GM10266 (cell line): ENCODE measurements at regions not wholly inside any gene's neighbourhood (a gene's known extent, or its start where the extent isn't known, plus 50 kb on each side); places are given as distances from the start of the nearest gene placed in this dataset.

Source experiments
- DNase-seq: peaks from one replicate; pipeline ENCODE4 v3.0.0; 2012; ENCODE audit errors: extremely low spot score
- CTCF ChIP-seq: IDR thresholded peaks from 2 replicates; pipeline ENCODE4 v1.5.1; 2012; ENCODE audit warnings: mild to moderate bottlenecking, low read depth; ENCODE audit not compliant: control insufficient read depth, insufficient read depth; ENCODE audit errors: missing control alignments

- no peak for DNase-seq
- TF ChIP-seq CTCF: no peak
These were observed 64.7 kb upstream of the FGGY start for GRCh38 chr1:59232216-59232615.

GRCh38 chr1:59233444-59233843 is 63.5 kb upstream of the FGGY start:
- no peak for DNase-seq
- no peak for TF ChIP-seq CTCF

- TF ChIP-seq CTCF: no peak
- no peak for DNase-seq
These were observed 60.0 kb upstream of the FGGY start for GRCh38 chr1:59236721-59237545.

- no peak for DNase-seq
- TF ChIP-seq CTCF: no peak
These were observed 59.0 kb upstream of the FGGY start for GRCh38 chr1:59237900-59238299.

GRCh38 chr1:59238333-59238934 is 58.5 kb upstream of the FGGY start:
- no peak for DNase-seq
- no peak for TF ChIP-seq CTCF

- no peak for DNase-seq
These were observed 57.9 kb upstream of the FGGY start for GRCh38 chr1:59238993-59239392.

More at GRCh38 chr1:59238993-59239392, 57.9 kb upstream of the FGGY start:
- no peak for TF ChIP-seq CTCF
